Neural crest cell (in vitro differentiated cells): ENCODE measurements at regions not wholly inside any gene's neighbourhood (a gene's known extent, or its start where the extent isn't known, plus 50 kb on each side); places are given as distances from the start of the nearest gene placed in this dataset.

ENCODE experiments used
- DNase-seq: peaks from one replicate; pipeline ENCODE4 v3.0.0; 2021; ENCODE audit warnings: low read depth, mixed read lengths, low spot score
- H3K27ac Mint-ChIP-seq: one replicate; pipeline ENCODE4 v1.8.0; 2021; ENCODE audit warnings: mild to moderate bottlenecking, mixed read lengths; ENCODE audit not compliant: unreplicated experiment
- H3K27me3 Mint-ChIP-seq: 2 replicates; pipeline ENCODE4 v1.8.0; 2021; ENCODE audit warnings: low read depth, mild to moderate bottlenecking, mixed read lengths
- H3K36me3 Mint-ChIP-seq: 2 replicates; pipeline ENCODE4 v1.8.0; 2021; ENCODE audit warnings: low read depth, mild to moderate bottlenecking, mixed read lengths
- H3K4me1 Mint-ChIP-seq: 2 replicates; pipeline ENCODE4 v1.8.0; 2021; ENCODE audit warnings: mixed read lengths
- H3K4me3 Mint-ChIP-seq: one replicate; pipeline ENCODE4 v1.8.0; 2021; ENCODE audit warnings: mild to moderate bottlenecking, mixed read lengths
- H3K9me3 Mint-ChIP-seq: 2 replicates; pipeline ENCODE4 v1.8.0; 2021; ENCODE audit warnings: mixed read lengths
- TF ChIP-seq, protein P1 (sequence below): fragments of 200-600 bp; sonication (generic); conservative IDR thresholded peaks from 2 replicates; pipeline ENCODE4 v1.5.0; 2021; ENCODE audit warnings: antibody characterized with exemption, mild to moderate bottlenecking

DNA sequence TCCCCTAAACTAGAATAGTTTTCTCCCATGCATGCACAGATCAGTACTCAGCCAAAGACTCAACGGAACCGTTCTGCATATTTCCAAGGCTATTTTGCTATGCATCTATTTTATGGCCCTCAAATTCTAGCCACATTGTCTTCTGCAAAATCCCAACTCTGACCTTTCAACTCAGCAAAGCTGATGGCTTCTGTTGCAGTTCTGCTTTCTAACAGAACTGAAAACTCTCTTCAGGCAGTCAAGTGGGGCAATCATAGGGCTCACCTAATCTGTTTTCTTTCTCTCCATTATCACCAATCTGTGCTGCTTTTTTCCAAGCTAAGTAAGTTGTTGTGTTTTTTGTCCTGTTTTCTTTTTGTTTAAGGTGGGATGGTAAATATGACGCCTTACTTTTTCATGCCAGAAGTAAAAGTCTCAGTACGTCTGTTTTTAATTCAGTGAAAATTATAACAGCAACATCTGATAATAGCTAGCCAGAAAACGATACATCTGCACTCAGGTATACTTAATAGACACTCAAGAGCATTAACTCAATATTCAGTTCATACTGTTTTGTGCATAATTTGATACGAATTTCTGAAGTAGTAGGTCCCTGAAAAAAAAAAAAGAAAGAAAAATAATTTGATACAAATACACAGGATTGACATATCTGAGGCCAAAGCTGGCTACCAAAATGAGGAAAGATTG, 454.3 kb downstream of the TLE1 start:
- TF ChIP-seq, protein P1, sequence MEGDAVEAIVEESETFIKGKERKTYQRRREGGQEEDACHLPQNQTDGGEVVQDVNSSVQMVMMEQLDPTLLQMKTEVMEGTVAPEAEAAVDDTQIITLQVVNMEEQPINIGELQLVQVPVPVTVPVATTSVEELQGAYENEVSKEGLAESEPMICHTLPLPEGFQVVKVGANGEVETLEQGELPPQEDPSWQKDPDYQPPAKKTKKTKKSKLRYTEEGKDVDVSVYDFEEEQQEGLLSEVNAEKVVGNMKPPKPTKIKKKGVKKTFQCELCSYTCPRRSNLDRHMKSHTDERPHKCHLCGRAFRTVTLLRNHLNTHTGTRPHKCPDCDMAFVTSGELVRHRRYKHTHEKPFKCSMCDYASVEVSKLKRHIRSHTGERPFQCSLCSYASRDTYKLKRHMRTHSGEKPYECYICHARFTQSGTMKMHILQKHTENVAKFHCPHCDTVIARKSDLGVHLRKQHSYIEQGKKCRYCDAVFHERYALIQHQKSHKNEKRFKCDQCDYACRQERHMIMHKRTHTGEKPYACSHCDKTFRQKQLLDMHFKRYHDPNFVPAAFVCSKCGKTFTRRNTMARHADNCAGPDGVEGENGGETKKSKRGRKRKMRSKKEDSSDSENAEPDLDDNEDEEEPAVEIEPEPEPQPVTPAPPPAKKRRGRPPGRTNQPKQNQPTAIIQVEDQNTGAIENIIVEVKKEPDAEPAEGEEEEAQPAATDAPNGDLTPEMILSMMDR = no peak
- Mint-ChIP-seq H3K36me3 (no peaks in the 10 kb centered on the region), H3K4me1 (peaks cover 4% of the 10 kb centered on the region), H3K9me3 (peaks cover 2% of the 10 kb centered on the region), H3K4me3 (no peak overlapping the region), H3K27me3 (no peaks in the 10 kb centered on the region), H3K27ac (peak overlapping the region; percentile 39)
- no peak for DNase-seq

DNA sequence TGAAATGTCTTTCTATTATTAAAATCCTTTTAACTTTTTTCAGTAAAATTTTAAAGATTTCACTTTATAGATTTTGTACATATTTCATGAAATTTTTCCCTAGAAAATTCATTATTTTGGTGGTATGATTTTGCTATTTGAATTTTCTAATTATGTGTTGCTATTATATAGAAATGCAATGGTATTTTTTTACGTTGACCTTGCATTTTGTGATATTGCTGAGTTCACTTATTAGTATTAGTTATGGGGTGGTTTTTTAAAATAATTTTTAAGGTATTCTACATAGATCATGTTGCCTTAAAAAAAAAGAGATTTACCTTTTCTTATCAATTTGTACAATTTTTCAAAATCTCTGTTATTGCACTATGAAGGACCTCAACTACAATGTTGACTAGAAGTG, 458.3 kb downstream of the TLE1 start:
- Mint-ChIP-seq H3K27ac (no peak overlapping the region), H3K4me1 (peaks cover 4% of the 10 kb centered on the region)

DNA sequence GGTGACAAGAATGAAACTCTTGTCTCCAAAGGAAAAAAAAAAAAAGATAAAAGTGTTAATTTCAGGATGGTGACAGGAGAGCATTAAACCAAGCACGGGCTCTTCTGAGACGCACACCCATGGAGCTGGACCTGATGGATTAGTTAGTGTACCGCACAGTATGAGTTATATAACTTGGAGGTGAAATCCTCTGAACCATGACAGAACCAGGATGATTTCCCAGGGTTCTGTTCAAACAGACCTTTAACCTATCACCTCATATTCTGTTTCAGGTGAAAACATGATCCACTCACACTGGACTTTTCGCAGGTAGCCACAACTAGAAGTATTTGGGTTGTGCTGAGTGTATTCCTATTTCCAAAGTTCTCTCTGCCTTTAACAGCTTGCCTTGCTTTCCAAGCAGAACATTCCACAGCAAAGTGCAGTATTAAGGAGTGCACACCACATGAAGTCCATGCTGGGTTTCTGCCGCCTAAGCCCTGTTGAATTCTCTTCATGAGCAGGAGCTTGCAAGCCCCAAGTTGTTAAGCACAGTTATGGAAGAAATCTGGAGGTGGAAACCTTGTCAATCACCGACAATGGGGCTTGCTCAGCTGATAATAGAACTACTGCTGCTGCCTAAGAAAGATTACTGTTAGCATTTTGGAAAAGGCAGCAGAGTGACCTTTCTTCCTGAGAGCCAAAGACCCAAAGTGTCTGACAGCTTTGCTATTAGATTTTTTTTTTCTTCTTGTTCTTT, 461.7 kb downstream of the TLE1 start:
- H3K4me1 Mint-ChIP-seq = peaks cover 11% of the 10 kb centered on the region
- TF ChIP-seq, protein P1 = no peak
- H3K36me3 Mint-ChIP-seq = no peaks in the 10 kb centered on the region
- H3K27me3 Mint-ChIP-seq = no peaks in the 10 kb centered on the region
- H3K27ac Mint-ChIP-seq = no peak overlapping the region
- H3K9me3 Mint-ChIP-seq = no peaks in the 10 kb centered on the region
- no peak for DNase-seq
- no peak overlapping the region for H3K4me3 Mint-ChIP-seq

More for the DNA sequence above, 458.3 kb downstream of the TLE1 start:
- no peaks in the 10 kb centered on the region for H3K9me3 Mint-ChIP-seq
- H3K4me3 Mint-ChIP-seq = no peak overlapping the region
- H3K36me3 Mint-ChIP-seq = no peaks in the 10 kb centered on the region
- TF ChIP-seq, protein P1 = no peak
- DNase-seq = no peak
- H3K27me3 Mint-ChIP-seq = no peaks in the 10 kb centered on the region

DNA sequence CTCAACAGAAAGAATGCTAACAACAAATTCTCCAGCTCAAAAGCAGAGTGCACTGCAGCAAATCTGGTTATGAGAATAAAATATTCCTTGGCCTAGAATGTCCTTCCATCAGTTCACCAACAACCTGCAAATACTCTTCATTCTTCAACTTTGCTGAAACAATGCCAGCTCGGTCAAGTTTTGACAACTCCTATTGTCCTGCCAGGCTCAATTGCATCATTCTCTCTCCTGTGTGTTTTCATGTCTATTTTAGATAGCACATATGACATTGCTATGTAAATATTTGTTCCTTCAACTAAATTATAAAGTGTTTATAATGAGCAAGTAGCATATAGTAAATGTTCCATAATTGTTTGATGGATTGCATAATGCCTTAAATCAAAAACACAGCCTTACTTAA, 463.8 kb downstream of the TLE1 start:
- Mint-ChIP-seq H3K4me3 (no peak overlapping the region), H3K9me3 (no peaks in the 10 kb centered on the region), H3K27me3 (no peaks in the 10 kb centered on the region), H3K4me1 (peaks cover 11% of the 10 kb centered on the region), H3K36me3 (no peaks in the 10 kb centered on the region), H3K27ac (no peak overlapping the region)
- TF ChIP-seq, protein P1 = no peak
- no peak for DNase-seq

DNA sequence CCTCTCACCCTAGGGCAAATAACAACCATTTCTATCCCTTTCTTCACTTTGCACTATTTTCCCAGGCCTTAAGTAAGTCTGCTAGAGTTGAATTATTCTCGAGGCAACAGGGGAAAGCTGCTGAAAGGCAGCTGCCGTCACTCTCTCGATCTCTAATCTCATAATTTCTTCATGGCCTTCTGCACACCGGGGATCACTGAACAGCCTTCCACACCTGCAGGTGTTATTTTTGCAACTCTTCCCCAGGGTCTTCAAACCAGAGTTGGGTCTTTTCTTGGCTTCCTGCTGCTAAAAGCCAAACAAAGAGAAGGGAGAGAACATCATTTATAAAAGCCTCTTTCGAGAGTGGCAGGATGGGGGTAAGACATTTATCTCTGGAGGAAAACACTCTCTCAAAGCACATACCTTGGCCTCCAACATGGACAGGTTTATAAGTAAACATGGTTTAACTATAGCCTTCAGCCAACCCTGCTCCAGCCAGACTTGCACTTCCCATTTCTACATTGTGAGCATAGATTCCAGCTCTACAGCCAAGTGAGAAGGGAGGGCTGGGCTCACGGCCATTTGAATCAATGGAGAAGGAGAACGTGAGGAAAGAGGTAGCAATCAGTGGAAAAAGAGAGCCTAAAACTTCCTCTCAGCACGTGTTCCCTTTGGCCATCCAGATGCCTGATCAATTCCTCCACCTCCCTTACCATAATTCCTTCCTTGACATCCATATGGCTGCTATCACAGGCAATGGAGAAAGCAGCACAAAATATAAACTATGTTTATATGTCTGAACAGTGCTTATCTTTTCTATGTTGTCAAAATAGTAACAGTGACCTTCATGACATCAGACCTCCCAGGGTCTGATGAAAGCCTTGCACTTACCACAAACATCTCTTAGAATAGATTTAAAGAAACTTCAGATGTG, 464.9 kb downstream of the TLE1 start:
- no peak for DNase-seq
- TF ChIP-seq, protein P1 = no peak
- H3K9me3 Mint-ChIP-seq = no peaks in the 10 kb centered on the region
- peaks cover 11% of the 10 kb centered on the region for H3K4me1 Mint-ChIP-seq
- H3K27me3 Mint-ChIP-seq = no peaks in the 10 kb centered on the region
- H3K27ac Mint-ChIP-seq = peak overlapping the region; percentile 32
- no peak overlapping the region for H3K4me3 Mint-ChIP-seq
- H3K36me3 Mint-ChIP-seq = no peaks in the 10 kb centered on the region
